ENCODE measurements at regions not wholly inside any gene's neighbourhood (a gene's known extent, or its start where the extent isn't known, plus 50 kb on each side); places are given as distances from the start of the nearest gene placed in this dataset.

DNA sequence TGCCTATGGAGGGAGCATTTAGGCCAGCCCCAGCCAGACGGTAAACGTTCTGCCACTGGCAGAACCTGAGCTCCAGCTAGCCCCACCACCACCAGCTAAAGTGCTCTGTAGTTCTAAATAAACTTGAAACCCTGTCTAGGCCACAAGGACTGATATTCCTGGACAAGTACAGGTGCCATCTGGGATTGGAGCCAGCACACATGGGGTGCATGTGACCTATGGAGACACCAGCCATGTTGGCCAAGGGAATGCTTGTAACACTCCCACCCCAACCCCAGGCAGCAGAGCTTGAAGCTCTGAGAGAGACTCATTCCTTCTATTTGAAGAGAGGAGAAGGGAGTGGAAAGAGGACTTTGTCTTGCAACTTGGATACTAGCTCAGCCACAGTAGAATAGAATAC is 284.5 kb upstream of the DCBLD2 start:
- Histone ChIP-seq H3K27ac (ENCODE audit: low read depth, low read length, poor library complexity, severe bottlenecking) (no peak overlapping the region), H3K36me3 (ENCODE audit: insufficient read depth, low read length) (no peaks in the 10 kb centered on the region), H3K9me3 (ENCODE audit: low read length) (no peaks in the 10 kb centered on the region), H3K4me1 (ENCODE audit: insufficient read depth, low read length, poor library complexity, severe bottlenecking) (no peaks in the 10 kb centered on the region), H3K9me2 (ENCODE audit: insufficient read depth, low read length) (no peaks in the 10 kb centered on the region), H2AFZ (ENCODE audit: low read length) (no peak overlapping the region), H3K4me3 (ENCODE audit: low read depth, low read length, poor library complexity, severe bottlenecking) (no peak overlapping the region), H4K20me1 (ENCODE audit: insufficient read depth, low read length) (no peaks in the 10 kb centered on the region), H3K4me2 (ENCODE audit: low read length) (no peak overlapping the region), H3K79me2 (ENCODE audit: insufficient read depth, low read depth, low read length) (no peaks in the 10 kb centered on the region)
- TF ChIP-seq CTCF (conservative IDR thresholded peaks at IDR 0.05; ENCODE audit: low read length) (no peak), EZH2phosphoT487 (IDR thresholded peaks at IDR 0.05; ENCODE audit: borderline replicate concordance, low read depth, low read length) (no peak)
- POLR2A ChIA-PET = interaction anchor here (0.6 to 1.0 kb wide), 2 partner anchors 9 to 450 kb away, joined by 3 to 5 read pairs; no protein-coding TSS in a partner anchor
- no TSS peak for BruUV-seq (replicated peaks)
- CTCF ChIA-PET (ENCODE audit: unreplicated experiment) = no interaction called here
- intact Hi-C loops (cut with micrococcal nuclease; ENCODE audit: unreplicated experiment) = no loop called here
- no peak for DNase-seq (ENCODE audit: low spot score)

GRCh38 chr3:99176169-99176964 is 274.9 kb upstream of the DCBLD2 start:
- TF ChIP-seq CTCF (conservative IDR thresholded peaks at IDR 0.05; ENCODE audit: low read length) (no peak), EZH2phosphoT487 (IDR thresholded peaks at IDR 0.05; ENCODE audit: borderline replicate concordance, low read depth, low read length) (no peak)
- Histone ChIP-seq H4K20me1 (ENCODE audit: insufficient read depth, low read length) (no peaks in the 10 kb centered on the region), H3K9me2 (ENCODE audit: insufficient read depth, low read length) (no peaks in the 10 kb centered on the region), H3K4me1 (ENCODE audit: insufficient read depth, low read length, poor library complexity, severe bottlenecking) (no peaks in the 10 kb centered on the region), H3K79me2 (ENCODE audit: insufficient read depth, low read depth, low read length) (no peaks in the 10 kb centered on the region), H3K4me3 (ENCODE audit: low read depth, low read length, poor library complexity, severe bottlenecking) (no peak overlapping the region), H3K4me2 (ENCODE audit: low read length) (no peak overlapping the region), H2AFZ (ENCODE audit: low read length) (no peak overlapping the region), H3K27ac (ENCODE audit: low read depth, low read length, poor library complexity, severe bottlenecking) (no peak overlapping the region), H3K9me3 (ENCODE audit: low read length) (no peaks in the 10 kb centered on the region), H3K36me3 (ENCODE audit: insufficient read depth, low read length) (no peaks in the 10 kb centered on the region)
- CTCF ChIA-PET (ENCODE audit: unreplicated experiment) = no interaction called here
- intact Hi-C loops (cut with micrococcal nuclease; ENCODE audit: unreplicated experiment) = loop anchor here (10.0 kb wide), 1 partner anchor 572 kb away; no protein-coding TSS in a partner anchor
- no TSS peak for BruUV-seq (replicated peaks)
- DNase-seq (ENCODE audit: low spot score) = no peak
- POLR2A ChIA-PET = interaction anchor here (0.6 to 1.3 kb wide), 2 partner anchors 10 to 948 kb away, joined by 3 to 5 read pairs; no protein-coding TSS in a partner anchor

- intact Hi-C loops (cut with micrococcal nuclease; ENCODE audit: unreplicated experiment) = loop anchor here (10.0 kb wide), 1 partner anchor 571 kb away; no protein-coding TSS in a partner anchor
- no TSS peak for BruUV-seq (replicated peaks)
- POLR2A ChIA-PET = interaction anchor here (0.6 to 1.1 kb wide), 2 partner anchors 181 to 947 kb away, joined by 3 read pairs; no protein-coding TSS in a partner anchor
- H3K4me2 ChIP-seq (ENCODE audit: low read length) = no peak overlapping the region
- H3K27ac ChIP-seq (ENCODE audit: low read depth, low read length, poor library complexity, severe bottlenecking) = no peak overlapping the region
- H4K20me1 ChIP-seq (ENCODE audit: insufficient read depth, low read length) = no peaks in the 10 kb centered on the region
- no peak overlapping the region for H2AFZ ChIP-seq (ENCODE audit: low read length)
- no peaks in the 10 kb centered on the region for H3K79me2 ChIP-seq (ENCODE audit: insufficient read depth, low read depth, low read length)
- no peak overlapping the region for H3K4me3 ChIP-seq (ENCODE audit: low read depth, low read length, poor library complexity, severe bottlenecking)
- TF ChIP-seq EZH2phosphoT487 (IDR thresholded peaks at IDR 0.05; ENCODE audit: borderline replicate concordance, low read depth, low read length) = no peak
- no peak for TF ChIP-seq CTCF (conservative IDR thresholded peaks at IDR 0.05; ENCODE audit: low read length)
- no peaks in the 10 kb centered on the region for H3K9me2 ChIP-seq (ENCODE audit: insufficient read depth, low read length)
- H3K36me3 ChIP-seq (ENCODE audit: insufficient read depth, low read length) = no peaks in the 10 kb centered on the region
- H3K9me3 ChIP-seq (ENCODE audit: low read length) = no peaks in the 10 kb centered on the region
- CTCF ChIA-PET (ENCODE audit: unreplicated experiment) = no interaction called here
- no peaks in the 10 kb centered on the region for H3K4me1 ChIP-seq (ENCODE audit: insufficient read depth, low read length, poor library complexity, severe bottlenecking)
- DNase-seq (ENCODE audit: low spot score) = no peak
These were observed 273.8 kb upstream of the DCBLD2 start for GRCh38 chr3:99175276-99175812.
